Left hindlimb (tissue), 1 donor: ENCODE measurements at regions not wholly inside any gene's neighbourhood (a gene's known extent, or its start where the extent isn't known, plus 50 kb on each side); places are given as distances from the start of the nearest gene placed in this dataset.

Source experiments
- DNase-seq: peaks from one replicate; pipeline ENCODE4 v3.0.0-alpha.2; 2018

GRCh38 chr14:32006263-32007110 lies 70.6 kb upstream of the ARHGAP5 start:
- no peak for DNase-seq

GRCh38 chr14:32007755-32008362 lies 69.2 kb upstream of the ARHGAP5 start:
- DNase-seq, result no peak

GRCh38 chr14:32008602-32009193 lies 68.4 kb upstream of the ARHGAP5 start:
- no peak for DNase-seq

- no peak for DNase-seq
Measured at GRCh38 chr14:32009221-32009975, 67.7 kb upstream of the ARHGAP5 start.

GRCh38 chr14:32009976-32010581 lies 67.0 kb upstream of the ARHGAP5 start:
- DNase-seq, result no peak

GRCh38 chr14:32010604-32011125 lies 66.4 kb upstream of the ARHGAP5 start:
- no peak for DNase-seq

- DNase-seq, result no peak
Measured at GRCh38 chr14:32011225-32011624, 65.9 kb upstream of the ARHGAP5 start.

- DNase-seq, result no peak
Measured at GRCh38 chr14:32012062-32012461, 65.0 kb upstream of the ARHGAP5 start.

- no peak for DNase-seq
Measured at GRCh38 chr14:32012571-32012970, 64.5 kb upstream of the ARHGAP5 start.

- no peak for DNase-seq
Measured at GRCh38 chr14:32013083-32013482, 64.0 kb upstream of the ARHGAP5 start.

- DNase-seq, result no peak
Measured at GRCh38 chr14:32014057-32014456, 63.0 kb upstream of the ARHGAP5 start.

- DNase-seq, result no peak
Measured at GRCh38 chr14:32014498-32014897, 62.6 kb upstream of the ARHGAP5 start.

GRCh38 chr14:32015166-32015565 lies 61.9 kb upstream of the ARHGAP5 start:
- no peak for DNase-seq

- no peak for DNase-seq
Measured at GRCh38 chr14:32017587-32017986, 59.5 kb upstream of the ARHGAP5 start.

GRCh38 chr14:32018391-32019092 lies 58.6 kb upstream of the ARHGAP5 start:
- DNase-seq, result no peak

- DNase-seq, result no peak
Measured at GRCh38 chr14:32019276-32019675, 57.8 kb upstream of the ARHGAP5 start.

GRCh38 chr14:32020882-32021281 lies 56.2 kb upstream of the ARHGAP5 start:
- no peak for DNase-seq

GRCh38 chr14:32021341-32021740 lies 55.8 kb upstream of the ARHGAP5 start:
- no peak for DNase-seq

GRCh38 chr14:32022525-32022924 lies 54.6 kb upstream of the ARHGAP5 start:
- DNase-seq, result no peak

GRCh38 chr14:32022938-32023466 lies 54.1 kb upstream of the ARHGAP5 start:
- no peak for DNase-seq

GRCh38 chr14:32023540-32023939 lies 53.6 kb upstream of the ARHGAP5 start:
- DNase-seq, result no peak
